H9 (cell line): ENCODE measurements at regions not wholly inside any gene's neighbourhood (a gene's known extent, or its start where the extent isn't known, plus 50 kb on each side); places are given as distances from the start of the nearest gene placed in this dataset.

ENCODE experiments used
- DNase-seq: peaks from one replicate; pipeline ENCODE4 v3.0.0-alpha.2; 2017
- H2AFZ ChIP-seq: one replicate; pipeline ENCODE4 v1.6.1; 2013; ENCODE audit warnings: mild to moderate bottlenecking, low read length, control low read depth, moderate library complexity
- H2AK5ac ChIP-seq: 2 replicates; pipeline ENCODE4 v1.6.1; 2013; ENCODE audit warnings: low read length, control low read depth, mixed read lengths; ENCODE audit not compliant: insufficient read length
- H2BK120ac ChIP-seq: one replicate; pipeline ENCODE4 v1.6.1; 2013; ENCODE audit warnings: low read depth, mild to moderate bottlenecking, low read length, control low read depth, inconsistent platforms; ENCODE audit not compliant: poor library complexity, severe bottlenecking
- H2BK12ac ChIP-seq: 2 replicates; pipeline ENCODE4 v1.6.1; 2013; ENCODE audit warnings: low read length, control low read depth, mixed read lengths, low read depth; ENCODE audit not compliant: insufficient read length
- H2BK15ac ChIP-seq: 2 replicates; pipeline ENCODE4 v1.6.1; 2013; ENCODE audit warnings: low read depth, low read length, control low read depth
- H2BK20ac ChIP-seq: one replicate; pipeline ENCODE4 v1.6.1; 2013; ENCODE audit warnings: low read depth, mild to moderate bottlenecking, low read length, control low read depth, inconsistent platforms; ENCODE audit not compliant: poor library complexity, severe bottlenecking
- H2BK5ac ChIP-seq: 2 replicates; pipeline ENCODE4 v1.6.1; 2013; ENCODE audit warnings: low read length, control low read depth, mixed read lengths; ENCODE audit not compliant: insufficient read length
- H3K14ac ChIP-seq: 2 replicates; pipeline ENCODE4 v1.6.1; 2013; ENCODE audit warnings: low read length, control low read depth; ENCODE audit not compliant: insufficient read depth
- H3K18ac ChIP-seq: 2 replicates; pipeline ENCODE4 v1.6.1; 2013; ENCODE audit warnings: low read depth, mild to moderate bottlenecking, mixed read lengths, low read length, control low read depth; ENCODE audit not compliant: insufficient read length
- H3K23ac ChIP-seq: 2 replicates; pipeline ENCODE4 v1.6.1; 2013; ENCODE audit warnings: low read length, control low read depth, mixed read lengths, low read depth; ENCODE audit not compliant: insufficient read length
- H3K23me2 ChIP-seq: 2 replicates; pipeline ENCODE4 v1.6.1; 2013; ENCODE audit warnings: low read depth, mild to moderate bottlenecking, mixed read lengths, low read length, control low read depth; ENCODE audit not compliant: insufficient read length, poor library complexity, severe bottlenecking
- H3K27ac ChIP-seq: 2 replicates; pipeline ENCODE4 v1.5.1; 2013; ENCODE audit warnings: low read length, control low read depth, mixed read lengths, low read depth; ENCODE audit not compliant: insufficient read length
- H3K27me3 ChIP-seq: 2 replicates; pipeline ENCODE4 v1.6.1; 2013; ENCODE audit warnings: low read length, control low read depth, inconsistent platforms; ENCODE audit not compliant: insufficient read depth
- H3K4ac ChIP-seq: 2 replicates; pipeline ENCODE4 v1.6.1; 2013; ENCODE audit warnings: low read depth, mild to moderate bottlenecking, control low read depth, inconsistent platforms, low read length, moderate library complexity
- H3K4me1 ChIP-seq: 2 replicates; pipeline ENCODE4 v1.6.1; 2013; ENCODE audit warnings: low read length, control low read depth, inconsistent platforms; ENCODE audit not compliant: insufficient read depth
- H3K4me2 ChIP-seq: 2 replicates; pipeline ENCODE4 v1.6.1; 2013; ENCODE audit warnings: low read length, control low read depth, mixed read lengths; ENCODE audit not compliant: insufficient read length, insufficient read depth
- H3K56ac ChIP-seq: 2 replicates; pipeline ENCODE4 v1.6.1; 2013; ENCODE audit warnings: low read depth, mild to moderate bottlenecking, mixed read lengths, low read length, control low read depth; ENCODE audit not compliant: insufficient read length
- H3K79me1 ChIP-seq: 2 replicates; pipeline ENCODE4 v1.6.1; 2013; ENCODE audit warnings: low read depth, mild to moderate bottlenecking, moderate library complexity, low read length, control low read depth, inconsistent platforms; ENCODE audit not compliant: insufficient read depth, poor library complexity, severe bottlenecking
- H3K79me2 ChIP-seq: 2 replicates; pipeline ENCODE4 v1.6.1; 2013; ENCODE audit warnings: low read length, control low read depth, inconsistent platforms; ENCODE audit not compliant: insufficient read depth
- H3K9ac ChIP-seq: 2 replicates; pipeline ENCODE4 v1.6.1; 2013; ENCODE audit warnings: low read length, control low read depth, mixed read lengths; ENCODE audit not compliant: insufficient read length; ENCODE audit errors: extremely low read depth
- H3K9me3 ChIP-seq: one replicate; pipeline ENCODE4 v1.6.1; 2013; ENCODE audit warnings: low read depth, low read length, inconsistent platforms; ENCODE audit not compliant: control insufficient read depth
- H3T11ph ChIP-seq: one replicate; pipeline ENCODE4 v1.6.1; 2013; ENCODE audit warnings: mild to moderate bottlenecking, low read length, control low read depth, inconsistent platforms
- H4K20me1 ChIP-seq: one replicate; pipeline ENCODE4 v1.6.1; 2013; ENCODE audit not compliant: control insufficient read depth, insufficient read length, insufficient read depth
- H4K5ac ChIP-seq: 2 replicates; pipeline ENCODE4 v1.6.1; 2013; ENCODE audit warnings: low read depth, mild to moderate bottlenecking, mixed read lengths, low read length, control low read depth; ENCODE audit not compliant: insufficient read length
- H4K8ac ChIP-seq: replicated peaks from 2 replicates; pipeline ENCODE4 v1.6.1; 2013; ENCODE audit warnings: low read length, control low read depth, mixed read lengths, low read depth; ENCODE audit not compliant: insufficient read length
- H4K91ac ChIP-seq: 2 replicates; pipeline ENCODE4 v1.6.1; 2013; ENCODE audit warnings: low read depth, mild to moderate bottlenecking, moderate library complexity, mixed read lengths, low read length, control low read depth; ENCODE audit not compliant: insufficient read length
- H3K27ac Mint-ChIP-seq, 3 experiments: 2 replicates in 2 of 3; 3 replicates in 1 of 3; pipeline ENCODE4 v1.8.0; 2020 to 2021; ENCODE audit warnings: mixed read lengths in 3 of 3, mild to moderate bottlenecking in 1 of 3, moderate library complexity in 1 of 3
- H3K27me3 Mint-ChIP-seq: 2 replicates; pipeline ENCODE4 v1.8.0; 2021; ENCODE audit warnings: low read depth, mild to moderate bottlenecking, moderate library complexity, mixed read lengths
- H3K36me3 Mint-ChIP-seq, 3 experiments: 2 replicates in 2 of 3; 3 replicates in 1 of 3; pipeline ENCODE4 v1.8.0; 2020 to 2021; ENCODE audit warnings: low read depth in 3 of 3, mixed read lengths in 3 of 3; ENCODE audit not compliant: insufficient read depth in 1 of 3
- H3K4me1 Mint-ChIP-seq, 2 experiments: 2 replicates each; pipeline ENCODE4 v1.8.0; 2020; ENCODE audit warnings: mixed read lengths in 2 of 2
- H3K4me3 Mint-ChIP-seq, 2 experiments: 2 replicates in 1 of 2; 3 replicates in 1 of 2; pipeline ENCODE4 v1.8.0; 2020 to 2021; ENCODE audit warnings: mild to moderate bottlenecking in 2 of 2, mixed read lengths in 2 of 2, moderate library complexity in 1 of 2
- H3K9me3 Mint-ChIP-seq, 2 experiments: 2 replicates in 1 of 2; 3 replicates in 1 of 2; pipeline ENCODE4 v1.8.0; 2020; ENCODE audit warnings: mild to moderate bottlenecking in 2 of 2, mixed read lengths in 2 of 2, moderate library complexity in 1 of 2
- CTCF ChIP-seq: fragments of 200-600 bp; sonication (generic); conservative IDR thresholded peaks from 3 replicates; pipeline ENCODE4 v1.8.0; 2021; ENCODE audit warnings: antibody characterized with exemption, mild to moderate bottlenecking
- WGBS: extraction: QIAGEN DNeasy Blood & Tissue Kit; methylation state at CpG from one replicate; pipeline ENCODE4 v1.1.7; 2013; ENCODE audit warnings: missing lambda C conversion rate, low lambda C conversion rate, mixed read lengths; ENCODE audit not compliant: insufficient read length; ENCODE audit errors: extremely low coverage; 5-methylcytosine and 5-hydroxymethylcytosine counted together

DNA sequence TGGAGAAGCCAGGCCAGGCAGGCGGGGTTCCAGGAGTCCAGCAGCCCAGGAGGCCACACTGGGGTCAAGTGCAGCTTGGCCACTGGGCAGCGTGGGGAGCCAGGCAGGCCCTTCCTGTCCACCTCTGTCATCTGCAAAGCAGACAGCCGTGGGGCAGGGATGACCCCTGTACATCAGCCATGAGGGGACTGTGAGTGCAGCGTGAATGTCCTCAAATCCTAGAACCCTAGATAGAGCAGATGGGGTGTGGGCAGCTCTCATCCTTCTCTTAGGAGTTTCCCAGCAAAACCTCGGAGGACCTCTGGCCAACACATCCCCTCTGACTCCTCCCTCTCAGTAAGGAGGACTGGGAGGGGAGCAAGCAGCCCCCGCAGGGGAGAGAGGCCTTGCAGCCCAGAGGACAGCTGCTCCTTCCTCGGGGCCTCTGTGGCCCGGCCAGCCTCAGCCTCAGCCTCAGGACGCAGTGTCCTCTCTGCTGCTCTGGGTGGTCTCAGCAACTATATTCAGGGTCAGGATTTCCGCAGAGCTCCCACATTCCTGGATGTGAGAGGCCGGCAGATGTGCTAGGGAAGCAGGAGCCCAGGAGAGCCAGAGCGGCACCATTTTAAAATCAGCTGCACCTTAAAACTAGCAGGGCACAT is 820.5 kb downstream of the BRD1 start:
- Histone ChIP-seq H3K9me3 (no peaks in the 10 kb centered on the region), H4K8ac (no peak overlapping the region), H2BK20ac (no peak overlapping the region), H3K27ac (no peak overlapping the region), H3K27me3 (no peaks in the 10 kb centered on the region), H3K9ac (no peak overlapping the region), H3K4me2 (no peak overlapping the region), H2BK15ac (no peak overlapping the region), H3K23ac (no peak overlapping the region), H2BK120ac (no peak overlapping the region), H4K5ac (no peak overlapping the region), H2BK12ac (no peak overlapping the region), H3K79me2 (no peaks in the 10 kb centered on the region), H2AK5ac (no peak overlapping the region), H3K56ac (no peak overlapping the region), H2BK5ac (no peak overlapping the region), H3K23me2 (no peaks in the 10 kb centered on the region), H3K4ac (no peak overlapping the region), H4K20me1 (no peaks in the 10 kb centered on the region), H3T11ph (no peak overlapping the region), H3K14ac (no peak overlapping the region), H4K91ac (no peak overlapping the region), H2AFZ (no peak overlapping the region), H3K79me1 (no peaks in the 10 kb centered on the region), H3K4me1 (no peaks in the 10 kb centered on the region), H3K18ac (no peak overlapping the region)
- no peak for TF ChIP-seq CTCF
- H3K27me3 Mint-ChIP-seq = peaks cover 6% of the 10 kb centered on the region
- peak; percentile 15 for DNase-seq
- WGBS = no CpG with 5 or more reads among the region's 12 CpGs
- peaks cover 8 to 13% of the 10 kb centered on the region in 2 experiments; a peak in 4 of 5 replicates for H3K9me3 Mint-ChIP-seq
- no peak overlapping the region for H3K4me3 Mint-ChIP-seq
- no peak overlapping the region for H3K27ac Mint-ChIP-seq
- peaks cover 0 to 4% of the 10 kb centered on the region in 2 experiments; a peak in 1 of 4 replicates for H3K4me1 Mint-ChIP-seq
- no peaks in the 10 kb centered on the region for H3K36me3 Mint-ChIP-seq
